Adrenal gland (tissue), 5 donors: ENCODE measurements at regions not wholly inside any gene's neighbourhood (a gene's known extent, or its start where the extent isn't known, plus 50 kb on each side); places are given as distances from the start of the nearest gene placed in this dataset.

Source experiments
- CTCF ChIP-seq, 6 experiments: fragments of 450-650 bp in 4 of 6; fragments of 200-600 bp in 2 of 6; sonication (generic) in 1 of 6; IDR thresholded peaks; 1 replicate in 5 of 6; 2 replicates in 1 of 6; pipeline versions ENCODE4 v1.5.1 to v1.8.0; 2016 to 2021; ENCODE audit warnings: antibody characterized with exemption in 6 of 6, mild to moderate bottlenecking in 2 of 6, moderate library complexity in 1 of 6
- POLR2A ChIP-seq, 2 donors: fragments of 450-650 bp; IDR thresholded peaks; one replicate each; pipeline ENCODE4 v1.6.1; 2017; ENCODE audit warnings: antibody characterized with exemption in 2 of 2, mild to moderate bottlenecking in 2 of 2, moderate library complexity in 1 of 2
- donor health status: DM: no; HTN: no; CAD: no.

- no peak for TF ChIP-seq CTCF (IDR thresholded peaks at IDR 0.05)
- TF ChIP-seq POLR2A (IDR thresholded peaks at IDR 0.05): no peak
These were observed 303.8 kb downstream of the SEC14L1 start for GRCh38 chr17:77444628-77444983.
